Spleen (tissue), 11 donors: ENCODE measurements at regions not wholly inside any gene's neighbourhood (a gene's known extent, or its start where the extent isn't known, plus 50 kb on each side); places are given as distances from the start of the nearest gene placed in this dataset.

ENCODE experiments used
- DNase-seq: peaks from one replicate; pipeline ENCODE4 v3.0.0-alpha.2; 2020
- H3K27ac ChIP-seq, 8 donors: fragments of 200-600 bp; sonication (generic) in 7 of 8; 1 replicate in 4 of 8; 2 replicates in 4 of 8; pipeline versions ENCODE4 v1.5.0 to v1.8.0; 2016 to 2021; ENCODE audit warnings: inconsistent platforms in 4 of 8, mild to moderate bottlenecking in 4 of 8, moderate library complexity in 1 of 8
- H3K27me3 ChIP-seq, 7 donors: fragments of 200-600 bp; sonication (generic) in 6 of 7; replicated peaks in 1 of 7; 1 replicate in 4 of 7; 2 replicates in 3 of 7; pipeline versions ENCODE4 v1.5.0 to v1.8.0; 2016 to 2021; ENCODE audit warnings: inconsistent platforms in 3 of 7, mild to moderate bottlenecking in 1 of 7
- H3K36me3 ChIP-seq, 6 donors: fragments of 200-600 bp; sonication (generic) in 5 of 6; 1 replicate in 4 of 6; 2 replicates in 2 of 6; pipeline versions ENCODE4 v1.5.0 to v1.8.0; 2016 to 2021; ENCODE audit warnings: inconsistent platforms in 2 of 6
- H3K4me1 ChIP-seq, 6 donors: fragments of 200-600 bp; sonication (generic) in 5 of 6; 1 replicate in 3 of 6; 2 replicates in 3 of 6; pipeline versions ENCODE4 v1.5.0 to v1.8.0; 2016 to 2021; ENCODE audit warnings: inconsistent platforms in 3 of 6
- H3K4me3 ChIP-seq, 8 donors: fragments of 200-600 bp; sonication (generic) in 7 of 8; 1 replicate in 4 of 8; 2 replicates in 4 of 8; pipeline versions ENCODE4 v1.5.0 to v1.8.0; 2016 to 2021; ENCODE audit warnings: inconsistent platforms in 4 of 8, mild to moderate bottlenecking in 4 of 8, moderate library complexity in 2 of 8
- H3K9me3 ChIP-seq, 8 donors: fragments of 200-600 bp; sonication (generic) in 7 of 8; 1 replicate in 4 of 8; 2 replicates in 4 of 8; pipeline versions ENCODE4 v1.5.0 to v1.8.0; 2016 to 2021; ENCODE audit warnings: inconsistent platforms in 4 of 8
- POLR2A ChIP-seq, 3 donors: fragments of 450-650 bp; IDR thresholded peaks; one replicate each; pipeline ENCODE4 v1.5.1; 2017; ENCODE audit warnings: antibody characterized with exemption in 3 of 3, mild to moderate bottlenecking in 1 of 3
- POLR2AphosphoS5 ChIP-seq, 3 donors: sonication (generic); formaldehyde crosslinking; IDR thresholded peaks; one replicate each; pipeline ENCODE4 v1.5.1; 2017; ENCODE audit warnings: antibody characterized with exemption in 3 of 3
- WGBS, 5 donors: extraction: QIAGEN DNeasy Blood & Tissue Kit in 3 of 5; methylation state at CpG; one replicate each; pipeline versions ENCODE4 v1.1.5 to v1.1.7; 2013 to 2018; 5-methylcytosine and 5-hydroxymethylcytosine counted together
- intact Hi-C: fragments of 100-400 bp; cut with DNase I; formaldehyde crosslinking; loops from one replicate; pipeline ENCODE4 v1.15.0; 2023; ENCODE audit warnings: low total_unique reads
- TF ChIP-seq, protein P1 (sequence below), 11 experiments: fragments of 200-600 bp in 7 of 11; fragments of 450-650 bp in 4 of 11; sonication (generic) in 4 of 11; IDR thresholded peaks in 8 of 11; conservative IDR thresholded peaks in 3 of 11; 1 replicate in 7 of 11; 2 replicates in 4 of 11; pipeline versions ENCODE4 v1.4.0 to v1.8.0; 2016 to 2021; ENCODE audit warnings: antibody characterized with exemption in 11 of 11, inconsistent platforms in 4 of 11, mild to moderate bottlenecking in 1 of 11
- donor health status: healthy with polysubstance abuse.
- donor health status: DM: no; HTN: no; CAD: no; lungs with moderate emphysema.
- donor health status: DM: no; HTN: no; CAD: no.
- donor health status: Bipolar disorder and iron deficiency.
- donor health status: healthy.
- donor health status: DM: no; HTN: no; CAD: no.
- donor health status: DM: yes; HTN: yes; CAD: no.

DNA sequence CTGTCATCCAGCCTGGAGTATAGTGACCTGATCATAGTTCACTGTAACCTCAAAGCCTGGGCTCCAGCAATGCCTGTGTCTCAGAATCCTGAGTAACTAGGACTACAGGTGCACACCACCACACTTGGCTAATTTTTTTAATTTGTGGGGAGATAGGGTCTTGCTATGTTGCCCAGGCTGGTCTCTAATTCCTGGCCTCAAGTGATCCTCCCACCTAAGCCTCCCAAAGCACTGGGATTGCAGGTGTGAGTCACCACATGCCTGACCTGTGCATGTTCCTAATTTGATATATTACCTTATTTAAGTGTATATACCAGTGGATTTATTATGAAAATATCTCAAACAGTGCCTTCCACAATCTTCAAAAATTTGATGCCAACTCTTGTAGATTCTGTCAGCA lies 123.6 kb upstream of the XIRP2 start:
- no peak for TF ChIP-seq POLR2AphosphoS5 (IDR thresholded peaks at IDR 0.05)
- TF ChIP-seq, protein P1, sequence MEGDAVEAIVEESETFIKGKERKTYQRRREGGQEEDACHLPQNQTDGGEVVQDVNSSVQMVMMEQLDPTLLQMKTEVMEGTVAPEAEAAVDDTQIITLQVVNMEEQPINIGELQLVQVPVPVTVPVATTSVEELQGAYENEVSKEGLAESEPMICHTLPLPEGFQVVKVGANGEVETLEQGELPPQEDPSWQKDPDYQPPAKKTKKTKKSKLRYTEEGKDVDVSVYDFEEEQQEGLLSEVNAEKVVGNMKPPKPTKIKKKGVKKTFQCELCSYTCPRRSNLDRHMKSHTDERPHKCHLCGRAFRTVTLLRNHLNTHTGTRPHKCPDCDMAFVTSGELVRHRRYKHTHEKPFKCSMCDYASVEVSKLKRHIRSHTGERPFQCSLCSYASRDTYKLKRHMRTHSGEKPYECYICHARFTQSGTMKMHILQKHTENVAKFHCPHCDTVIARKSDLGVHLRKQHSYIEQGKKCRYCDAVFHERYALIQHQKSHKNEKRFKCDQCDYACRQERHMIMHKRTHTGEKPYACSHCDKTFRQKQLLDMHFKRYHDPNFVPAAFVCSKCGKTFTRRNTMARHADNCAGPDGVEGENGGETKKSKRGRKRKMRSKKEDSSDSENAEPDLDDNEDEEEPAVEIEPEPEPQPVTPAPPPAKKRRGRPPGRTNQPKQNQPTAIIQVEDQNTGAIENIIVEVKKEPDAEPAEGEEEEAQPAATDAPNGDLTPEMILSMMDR (IDR thresholded peaks at IDR 0.05 in 8 of 11, conservative IDR thresholded peaks at IDR 0.05 in 3 of 11): no peak
- no peak for TF ChIP-seq POLR2A (IDR thresholded peaks at IDR 0.05)
- no peak for DNase-seq
- intact Hi-C loops: no loop called here

DNA sequence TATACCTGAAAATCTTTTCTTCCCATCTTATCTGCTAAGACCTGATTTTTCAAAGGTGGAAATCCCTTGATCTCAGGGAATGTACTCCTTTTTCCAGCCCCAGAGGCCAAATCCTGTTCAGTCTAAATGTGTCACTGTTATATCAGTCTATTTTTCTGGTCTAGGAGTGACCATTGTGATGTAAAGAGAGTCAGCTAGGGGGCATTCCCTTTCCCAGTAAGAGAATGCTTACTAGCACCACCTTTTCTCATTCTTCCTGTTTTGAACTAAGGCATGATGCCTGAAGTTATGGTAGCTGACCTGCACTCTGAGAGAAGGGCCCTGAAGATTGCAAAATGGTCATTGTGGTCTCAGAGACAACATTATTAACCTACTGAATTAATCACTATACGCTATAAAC lies 124.1 kb upstream of the XIRP2 start:
- intact Hi-C loops: no loop called here
- no peak for DNase-seq
- Histone ChIP-seq H3K4me3 (no peak overlapping the region), H3K27ac (no peak overlapping the region), H3K27me3 (no peaks in the 10 kb centered on the region), H3K4me1 (no peaks in the 10 kb centered on the region), H3K9me3 (peaks cover 0 to 12% (median 3%) of the 10 kb centered on the region in 8 donors), H3K36me3 (no peaks in the 10 kb centered on the region)
- WGBS, 5 donors: 86 to 100% (median 93%) methylated on average over 1 of the region's 1 CpG
- TF ChIP-seq POLR2A (IDR thresholded peaks at IDR 0.05) (no peak), POLR2AphosphoS5 (IDR thresholded peaks at IDR 0.05) (no peak)
- TF ChIP-seq, protein P1 (IDR thresholded peaks at IDR 0.05 in 8 of 11, conservative IDR thresholded peaks at IDR 0.05 in 3 of 11): no peak

More for the DNA sequence above, 123.6 kb upstream of the XIRP2 start:
- H3K27ac ChIP-seq: no peak overlapping the region
- no peak overlapping the region for H3K4me3 ChIP-seq
- no peaks in the 10 kb centered on the region for H3K4me1 ChIP-seq
- H3K27me3 ChIP-seq: no peaks in the 10 kb centered on the region
- H3K9me3 ChIP-seq: peaks cover 0 to 17% (median 7%) of the 10 kb centered on the region in 8 donors
- no peaks in the 10 kb centered on the region for H3K36me3 ChIP-seq

DNA sequence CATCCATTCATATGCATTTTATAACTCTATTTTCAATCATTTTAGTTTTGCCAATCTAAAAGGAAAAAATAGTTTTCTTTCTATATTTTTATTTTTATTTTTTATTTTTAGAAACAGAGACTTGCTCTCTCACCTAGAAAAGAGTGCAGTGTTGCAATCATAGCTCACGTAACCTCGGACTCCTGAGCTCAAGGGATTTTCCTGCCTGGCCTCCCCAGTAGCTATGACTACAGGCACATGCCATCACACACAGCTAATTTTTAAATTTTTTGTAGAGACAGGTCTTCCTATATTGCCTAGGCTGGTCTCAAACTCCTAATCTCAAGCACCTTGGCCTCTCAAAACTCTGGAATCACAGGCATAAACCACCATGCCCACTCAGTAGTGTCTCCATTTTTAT lies 125.5 kb upstream of the XIRP2 start:
- 84 to 92% (median 86%) methylated on average over 2 of the region's 2 CpGs for WGBS, 5 donors
- TF ChIP-seq POLR2A (IDR thresholded peaks at IDR 0.05): no peak
- TF ChIP-seq, protein P1 (IDR thresholded peaks at IDR 0.05 in 8 of 11, conservative IDR thresholded peaks at IDR 0.05 in 3 of 11): no peak
- TF ChIP-seq POLR2AphosphoS5 (IDR thresholded peaks at IDR 0.05): no peak
- Histone ChIP-seq H3K4me1 (no peaks in the 10 kb centered on the region), H3K4me3 (no peak overlapping the region), H3K27ac (no peak overlapping the region), H3K36me3 (no peaks in the 10 kb centered on the region), H3K27me3 (no peaks in the 10 kb centered on the region), H3K9me3 (peaks cover 0 to 6% (median 0%) of the 10 kb centered on the region in 8 donors)
- intact Hi-C loops: no loop called here
- no peak for DNase-seq

DNA sequence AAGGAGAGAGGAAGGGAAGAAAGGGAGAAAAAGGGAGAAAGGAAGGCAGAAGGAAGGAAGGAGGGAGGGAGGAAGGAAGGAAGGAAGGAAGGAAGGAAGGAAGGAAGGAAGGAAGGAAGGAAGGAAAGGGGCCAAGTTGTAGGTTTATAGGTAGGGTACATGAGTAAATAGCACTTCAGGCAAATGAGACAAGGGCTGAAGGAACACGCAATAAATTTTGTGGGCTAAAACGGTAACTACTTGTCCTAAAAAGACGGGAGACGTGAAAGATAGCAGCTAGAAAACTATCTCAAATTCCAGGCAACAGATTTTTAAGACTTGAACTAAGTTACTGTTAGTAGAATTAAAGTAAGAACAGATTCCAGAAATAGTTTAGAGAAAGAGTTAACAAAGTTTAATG lies 129.3 kb upstream of the XIRP2 start:
- Histone ChIP-seq H3K36me3 (no peaks in the 10 kb centered on the region), H3K27me3 (no peaks in the 10 kb centered on the region), H3K9me3 (peaks cover 0 to 12% (median 0%) of the 10 kb centered on the region in 8 donors), H3K27ac (no peak overlapping the region), H3K4me3 (no peak overlapping the region), H3K4me1 (no peaks in the 10 kb centered on the region)
- TF ChIP-seq POLR2A (IDR thresholded peaks at IDR 0.05): no peak
- TF ChIP-seq, protein P1 (IDR thresholded peaks at IDR 0.05 in 8 of 11, conservative IDR thresholded peaks at IDR 0.05 in 3 of 11): no peak
- no peak for TF ChIP-seq POLR2AphosphoS5 (IDR thresholded peaks at IDR 0.05)
- no peak for DNase-seq
- 82 to 92% (median 89%) methylated on average over 4 of the region's 4 CpGs for WGBS, 5 donors
- intact Hi-C loops: no loop called here
